ENCODE measurements at regions not wholly inside any gene's neighbourhood (a gene's known extent, or its start where the extent isn't known, plus 50 kb on each side); places are given as distances from the start of the nearest gene placed in this dataset.

GRCh38 chr10:131010965-131011575, 300.5 kb downstream of the TCERG1L start:
- DNase-seq, result no peak

GRCh38 chr10:131011936-131012640, 299.4 kb downstream of the TCERG1L start:
- DNase-seq, result no peak

GRCh38 chr10:131012641-131012985, 298.9 kb downstream of the TCERG1L start:
- no peak for DNase-seq

DNA sequence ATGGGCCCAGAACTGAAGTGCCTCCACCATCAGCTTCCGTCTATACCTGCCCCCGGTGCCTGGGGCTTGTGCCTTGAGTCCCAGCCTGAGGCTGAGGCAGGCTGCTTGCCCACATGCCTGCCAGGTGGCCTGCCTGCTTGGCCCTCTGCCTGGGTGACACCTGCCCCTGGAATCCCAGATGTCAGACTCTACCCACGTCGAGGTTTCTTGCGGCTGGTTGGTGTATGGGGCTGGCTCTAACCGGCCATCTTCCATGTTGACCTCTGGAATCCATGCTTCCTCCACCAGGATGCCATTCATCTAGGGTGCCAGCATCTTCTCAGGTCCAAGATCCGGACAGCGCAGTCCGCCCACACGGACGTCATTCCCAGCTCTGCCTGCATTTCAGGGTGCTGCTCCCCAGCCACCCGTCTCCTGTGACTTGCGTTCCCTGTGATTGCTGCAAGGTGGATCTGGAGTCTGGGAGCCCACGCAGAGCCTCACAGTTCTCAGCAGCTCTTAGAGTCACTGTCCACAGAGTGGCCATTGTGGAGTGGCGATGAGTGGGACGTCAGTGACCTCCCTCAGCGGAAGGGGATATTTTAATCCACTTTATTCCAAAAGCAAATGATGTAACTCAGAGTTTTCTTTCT, 298.1 kb downstream of the TCERG1L start:
- no peak for DNase-seq

- DNase-seq, result no peak
Measured at GRCh38 chr10:131014271-131014670, 297.2 kb downstream of the TCERG1L start.

DNA sequence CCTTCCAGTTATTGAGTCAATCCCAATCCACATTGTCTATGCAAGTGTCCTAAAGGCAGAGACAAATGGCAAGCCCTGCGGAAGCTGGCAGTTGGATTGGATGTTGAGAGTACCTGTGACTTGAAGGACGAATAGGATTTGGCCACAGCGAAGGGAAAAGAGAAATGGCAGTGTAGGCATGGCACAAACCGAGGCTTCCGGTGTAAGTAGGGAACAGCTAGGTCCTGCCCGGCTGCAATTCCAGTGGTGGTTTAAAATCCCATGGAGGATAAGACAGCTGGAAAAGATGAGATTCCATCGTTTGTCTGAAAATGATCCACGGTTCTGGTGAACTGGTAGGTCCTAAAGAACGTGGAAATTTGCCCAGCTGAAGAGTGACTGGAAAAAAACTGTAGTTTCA, 296.2 kb downstream of the TCERG1L start:
- DNase-seq, result no peak

- no peak for DNase-seq
Measured at GRCh38 chr10:131016556-131016955, 295.0 kb downstream of the TCERG1L start.

GRCh38 chr10:131017566-131018285, 293.8 kb downstream of the TCERG1L start:
- DNase-seq, result no peak

DNA sequence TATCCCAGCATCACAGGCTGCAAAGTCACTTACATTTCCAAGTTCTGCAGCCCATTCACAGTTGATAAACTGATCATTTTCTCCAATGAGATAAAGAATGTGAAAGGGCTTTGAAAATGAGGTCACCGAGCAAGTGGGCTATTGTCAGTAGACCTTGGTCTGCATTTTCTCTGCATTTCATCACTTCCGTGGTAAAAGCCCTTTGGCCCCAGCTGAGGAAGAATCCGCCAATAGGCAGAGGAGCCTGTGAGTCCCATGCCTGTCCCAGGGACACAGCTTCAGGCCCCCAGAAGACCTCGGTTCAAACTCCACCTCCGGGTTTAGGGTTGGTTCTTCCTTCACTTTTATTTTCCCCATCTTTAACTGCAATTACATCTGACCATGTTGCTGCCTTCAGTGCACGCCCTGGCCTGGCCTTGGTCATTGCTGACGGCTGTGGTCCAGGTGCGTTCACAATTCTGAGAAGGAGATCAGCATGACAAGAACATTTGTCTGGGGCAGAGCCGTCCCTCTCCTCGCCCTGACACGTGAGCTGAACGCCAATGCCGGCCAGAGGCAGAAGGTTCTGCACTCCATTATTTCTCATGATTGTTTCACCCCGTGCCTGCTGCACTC, 292.5 kb downstream of the TCERG1L start:
- DNase-seq, result no peak

DNA sequence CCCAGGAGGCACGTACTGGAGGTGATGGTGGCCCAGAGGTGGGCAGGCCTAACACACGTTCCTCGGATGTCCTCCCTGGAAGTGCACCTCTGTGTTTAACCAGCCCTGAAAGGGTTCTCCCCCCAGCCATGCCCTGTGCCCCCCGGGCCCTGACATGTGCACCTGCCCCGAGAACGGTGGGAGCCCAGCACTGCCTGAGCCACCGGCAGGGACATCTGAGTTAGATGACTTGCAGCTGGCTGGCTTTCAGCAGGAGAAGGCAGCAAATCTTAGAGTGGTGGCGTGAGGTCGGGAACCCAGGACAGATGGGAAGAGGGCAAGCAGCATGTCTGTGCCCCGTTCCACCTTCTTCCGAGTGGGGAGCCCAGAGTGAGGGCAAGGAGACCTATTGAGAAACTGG, 291.8 kb downstream of the TCERG1L start:
- no peak for DNase-seq

DNA sequence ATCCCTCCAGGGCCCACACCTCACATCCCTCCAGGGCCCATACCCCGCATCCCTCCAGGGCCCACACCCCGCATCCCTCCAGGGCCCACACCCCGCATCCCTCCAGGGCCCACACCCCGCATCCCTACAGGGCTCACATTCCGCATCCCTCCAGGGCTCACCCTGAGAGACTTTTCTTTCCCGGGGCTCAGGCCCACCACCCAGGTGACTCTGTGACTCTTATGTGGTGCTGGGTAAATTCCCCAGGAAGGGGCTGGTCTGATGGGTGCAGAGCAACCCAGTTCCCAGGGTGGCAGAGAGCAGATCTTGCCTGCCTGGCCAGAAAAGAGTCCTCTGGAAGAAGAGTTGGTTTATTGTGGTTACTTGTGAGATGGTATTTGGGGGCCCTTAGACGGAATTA, 290.7 kb downstream of the TCERG1L start:
- no peak for DNase-seq

DNA sequence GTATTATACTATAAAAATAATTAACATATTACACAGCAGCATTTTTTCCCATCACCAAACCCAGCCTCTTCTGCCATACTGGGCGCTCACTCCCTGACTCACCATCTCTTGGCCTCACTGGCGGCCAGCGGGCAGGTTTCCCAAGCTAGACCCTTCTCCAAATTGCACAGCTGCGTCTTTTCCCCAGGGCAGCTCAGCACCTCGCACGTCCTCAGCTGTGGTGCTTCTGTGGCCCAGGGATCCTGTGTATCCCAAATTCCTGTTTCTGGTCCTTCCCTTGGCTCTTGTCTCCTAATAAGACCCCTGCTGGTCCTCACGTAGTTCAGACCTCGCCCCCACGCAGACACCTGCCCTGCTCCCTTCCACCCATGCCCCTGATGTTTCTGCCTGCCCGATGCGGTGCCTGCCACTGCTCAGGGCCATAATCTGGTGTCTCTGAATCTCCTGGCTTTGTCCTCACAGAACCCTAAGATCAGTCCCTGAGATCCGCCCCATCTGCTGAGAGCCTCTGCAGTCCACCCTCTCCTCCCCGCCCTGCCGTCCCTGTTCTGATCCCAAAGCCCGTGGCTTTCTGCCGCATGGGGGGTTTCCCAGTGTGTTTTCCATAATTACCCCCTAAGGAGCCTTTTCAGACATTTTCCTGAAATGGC, 290.1 kb downstream of the TCERG1L start:
- DNase-seq, result no peak

DNA sequence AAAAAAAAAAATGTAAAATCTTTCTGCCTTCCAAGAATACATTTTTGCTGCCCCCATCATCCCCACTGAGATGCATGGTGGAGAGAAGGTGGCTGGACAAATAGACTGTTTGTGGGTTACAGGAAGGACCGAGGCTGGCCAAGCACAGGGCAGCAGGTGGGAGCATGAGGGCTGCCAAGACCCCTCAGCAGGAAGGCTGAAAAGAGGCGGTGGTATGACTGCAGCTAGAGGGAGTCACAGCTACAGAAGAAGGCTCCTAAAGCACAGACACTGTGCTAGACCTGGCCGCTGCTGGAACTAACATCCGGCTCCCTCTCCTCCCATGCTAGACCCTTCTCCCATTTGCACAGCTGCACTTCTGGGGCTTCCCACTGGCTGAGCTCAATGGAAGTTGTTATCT, 289.6 kb downstream of the TCERG1L start:
- no peak for DNase-seq

- DNase-seq, result no peak
Measured at GRCh38 chr10:131022369-131022768, 289.2 kb downstream of the TCERG1L start.

DNA sequence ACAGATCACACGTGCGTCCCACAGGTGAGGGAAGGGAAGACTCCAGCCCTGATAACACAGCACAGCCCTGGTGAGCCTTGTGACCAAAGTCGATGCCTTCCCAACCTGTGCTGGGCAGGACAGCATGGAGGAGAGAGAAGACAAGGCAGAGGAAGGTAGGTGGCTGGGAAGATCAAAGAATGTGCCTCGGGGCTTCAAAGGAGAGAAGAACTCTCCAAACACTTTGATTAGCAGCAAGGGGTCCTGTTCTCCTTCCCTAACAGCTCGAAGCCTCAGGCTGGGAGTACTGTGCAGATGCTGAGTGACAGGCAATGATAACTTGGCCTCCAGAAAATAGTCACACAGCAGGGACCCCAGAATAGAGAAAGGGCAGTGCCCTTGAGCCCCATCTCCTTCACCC, 288.5 kb downstream of the TCERG1L start:
- no peak for DNase-seq

DNA sequence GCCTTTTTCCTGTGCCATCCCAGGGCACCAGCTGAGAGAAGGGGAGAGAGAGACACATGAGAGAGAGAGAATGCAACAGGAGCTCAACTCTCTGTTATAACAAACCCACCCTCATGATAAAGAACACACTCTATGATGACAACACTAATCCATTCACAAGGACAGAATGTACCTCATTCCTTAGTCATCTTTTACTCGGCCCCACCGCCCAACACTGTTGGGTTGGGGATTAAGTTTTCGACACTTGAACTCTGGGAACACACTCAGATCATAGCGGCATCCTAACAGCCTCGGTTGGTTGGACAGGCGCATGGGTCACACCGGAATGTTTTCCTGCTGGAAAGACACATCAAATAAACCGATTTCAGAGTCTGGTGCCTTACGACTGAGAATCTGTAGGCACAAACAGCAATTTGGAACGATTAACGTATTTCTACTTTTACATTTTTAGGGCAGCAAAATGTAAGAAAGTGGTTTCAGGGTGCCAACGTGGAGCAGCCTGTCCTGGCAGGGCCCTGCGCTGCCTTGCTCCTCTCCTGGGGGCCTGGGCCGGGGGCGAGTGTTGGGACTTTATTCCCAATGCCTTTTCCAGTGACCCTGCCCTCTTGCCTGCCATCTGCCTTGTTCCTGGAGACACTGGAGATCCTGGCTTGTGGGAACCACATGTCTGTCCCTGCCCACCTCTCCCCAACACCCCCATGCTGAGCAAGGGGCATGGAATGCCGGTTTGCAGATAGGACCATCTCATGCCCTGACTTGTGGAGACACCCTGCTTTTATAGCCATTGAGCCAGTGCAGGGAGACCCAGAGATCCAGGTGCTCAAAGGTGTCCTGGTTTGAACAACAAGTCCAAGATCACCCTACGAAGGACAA, 287.0 kb downstream of the TCERG1L start:
- no peak for DNase-seq

DNA sequence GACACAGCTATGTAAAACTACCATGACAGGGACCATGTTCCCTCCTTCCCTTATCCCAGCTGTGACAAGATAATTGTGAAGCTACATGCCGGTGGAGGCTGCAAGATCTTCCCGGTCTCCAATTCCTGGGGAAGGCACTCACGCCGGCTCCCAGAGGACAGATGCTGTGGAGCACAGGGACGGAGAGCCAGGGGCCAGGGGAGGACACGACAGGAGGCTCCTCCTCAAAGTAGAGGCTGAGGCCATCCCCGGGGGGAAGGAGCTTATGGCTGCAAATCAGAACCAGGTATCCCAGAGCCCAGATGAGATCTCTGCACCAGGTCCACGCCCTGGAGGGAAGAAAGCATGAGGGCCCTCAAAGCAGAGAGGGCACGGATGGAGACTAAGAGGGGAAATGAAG, 286.2 kb downstream of the TCERG1L start:
- no peak for DNase-seq

DNA sequence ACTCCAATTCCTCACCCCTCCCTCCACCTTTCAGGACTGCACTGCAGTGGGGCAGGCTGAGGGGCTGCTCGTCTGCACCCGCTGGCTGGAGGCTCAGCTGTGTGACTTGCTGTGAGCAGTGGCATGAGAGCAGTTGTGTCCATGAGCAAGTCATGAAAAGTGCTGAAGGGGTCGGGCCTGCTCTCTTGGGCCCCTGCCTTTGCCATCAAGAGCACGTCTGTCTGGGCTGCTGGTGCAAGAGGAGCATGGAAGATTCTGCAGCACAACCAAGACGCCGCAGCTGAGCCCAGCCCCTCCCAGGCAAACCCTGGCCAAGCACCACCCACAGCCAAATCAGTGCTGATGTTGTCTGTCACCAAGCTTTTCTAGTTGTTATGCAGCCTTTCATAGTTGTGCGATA, 284.3 kb downstream of the TCERG1L start:
- DNase-seq, result no peak

GRCh38 chr10:131031346-131031745, 280.2 kb downstream of the TCERG1L start:
- DNase-seq, result no peak

- no peak for DNase-seq
Measured at GRCh38 chr10:131032329-131033165, 279.0 kb downstream of the TCERG1L start.

Measured in retina (tissue), 1 donor.